ENCODE measurements at regions not wholly inside any gene's neighbourhood (a gene's known extent, or its start where the extent isn't known, plus 50 kb on each side); places are given as distances from the start of the nearest gene placed in this dataset.

- TF ChIP-seq CTCF (IDR thresholded peaks at IDR 0.05; ENCODE audit: low read depth, low read length) (no peak), EZH2phosphoT487 (IDR thresholded peaks at IDR 0.05; ENCODE audit: low read depth) (no peak)
These were observed 590.9 kb downstream of the EPHA3 start for GRCh38 chr3:89698208-89698830.

Measured in OCI-LY3 (cell line).